ENCODE measurements at regions not wholly inside any gene's neighbourhood (a gene's known extent, or its start where the extent isn't known, plus 50 kb on each side); places are given as distances from the start of the nearest gene placed in this dataset.
"Not testable (repeated sequence)": the region's sequence is repeated elsewhere in the genome, so short reads cannot be mapped to it uniquely, and the experiment has no call there.

DNA sequence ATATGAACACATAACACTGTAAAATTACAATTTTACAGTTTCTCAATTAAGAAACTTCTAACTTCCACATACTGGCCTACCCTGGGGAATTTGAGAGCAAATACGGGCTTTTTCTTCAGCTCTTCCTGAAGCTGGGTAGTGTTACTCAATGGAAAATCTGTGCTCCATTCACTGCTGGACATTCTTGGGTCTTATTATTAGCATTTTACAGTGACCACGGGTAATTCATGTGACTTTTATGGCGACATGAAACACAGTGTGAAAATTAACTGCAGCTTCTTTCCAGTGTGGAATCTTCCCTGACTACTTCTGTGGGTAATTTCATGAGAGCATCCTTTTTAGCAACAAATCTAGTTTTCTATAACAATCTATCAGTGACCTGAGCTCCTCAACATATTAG, 423.7 kb upstream of the ANO5 start:
- Mint-ChIP-seq H3K36me3 (ENCODE audit: low read depth) (no peaks in the 10 kb centered on the region), H3K27me3 (no peaks in the 10 kb centered on the region), H3K4me1 (ENCODE audit: low read depth) (no peaks in the 10 kb centered on the region), H3K27ac (no peak overlapping the region), H3K9me3 (peaks cover 5% of the 10 kb centered on the region), H3K4me3 (no peak overlapping the region)
- no peak for DNase-seq

DNA sequence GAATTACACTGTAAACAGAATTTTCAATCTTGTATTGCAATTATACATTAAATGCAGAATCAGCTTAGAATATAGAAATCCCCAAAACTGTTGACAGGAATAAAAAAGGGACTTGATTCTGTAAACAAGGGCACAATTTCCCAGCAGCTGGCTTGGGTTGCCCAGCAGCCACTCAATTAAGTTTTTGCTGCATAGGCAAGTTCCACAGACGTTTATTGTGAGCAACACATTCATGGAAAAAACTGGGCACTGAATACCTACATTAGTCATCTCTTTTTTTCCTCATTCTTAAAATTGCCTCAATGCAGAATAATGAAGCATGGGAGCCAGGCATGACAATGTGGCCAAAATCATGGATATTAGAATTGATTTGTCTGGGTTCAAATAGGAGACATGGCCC, 421.8 kb upstream of the ANO5 start:
- no peaks in the 10 kb centered on the region for H3K27me3 Mint-ChIP-seq
- no peak for DNase-seq
- H3K9me3 Mint-ChIP-seq: peaks cover 12% of the 10 kb centered on the region
- H3K27ac Mint-ChIP-seq: no peak overlapping the region
- no peak overlapping the region for H3K4me3 Mint-ChIP-seq
- H3K36me3 Mint-ChIP-seq (ENCODE audit: low read depth): no peaks in the 10 kb centered on the region
- H3K4me1 Mint-ChIP-seq (ENCODE audit: low read depth): no peaks in the 10 kb centered on the region

DNA sequence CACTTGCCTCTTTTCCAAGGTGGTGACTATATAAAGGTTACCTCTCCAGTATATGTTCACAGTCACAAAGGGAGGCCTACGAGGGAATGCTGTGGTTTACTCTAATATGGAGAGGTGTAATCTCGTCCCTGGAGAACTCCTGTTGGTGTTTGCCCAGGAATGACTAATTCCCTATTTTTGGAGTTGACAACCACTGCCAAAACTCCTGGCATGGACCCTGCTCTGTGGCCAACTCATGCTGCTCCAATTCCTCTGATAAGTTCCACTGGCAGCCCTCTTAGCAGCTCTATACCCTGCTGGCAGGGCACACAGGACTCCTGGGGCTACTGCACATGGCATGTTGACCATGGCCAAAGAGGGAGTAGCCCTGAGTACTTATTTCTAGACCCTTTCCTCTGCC, 418.7 kb upstream of the ANO5 start:
- no peak for DNase-seq
- no peak overlapping the region for H3K4me3 Mint-ChIP-seq
- H3K9me3 Mint-ChIP-seq: peaks cover 10% of the 10 kb centered on the region
- no peaks in the 10 kb centered on the region for H3K4me1 Mint-ChIP-seq (ENCODE audit: low read depth)
- H3K27me3 Mint-ChIP-seq: no peaks in the 10 kb centered on the region
- no peak overlapping the region for H3K27ac Mint-ChIP-seq
- H3K36me3 Mint-ChIP-seq (ENCODE audit: low read depth): no peaks in the 10 kb centered on the region

DNA sequence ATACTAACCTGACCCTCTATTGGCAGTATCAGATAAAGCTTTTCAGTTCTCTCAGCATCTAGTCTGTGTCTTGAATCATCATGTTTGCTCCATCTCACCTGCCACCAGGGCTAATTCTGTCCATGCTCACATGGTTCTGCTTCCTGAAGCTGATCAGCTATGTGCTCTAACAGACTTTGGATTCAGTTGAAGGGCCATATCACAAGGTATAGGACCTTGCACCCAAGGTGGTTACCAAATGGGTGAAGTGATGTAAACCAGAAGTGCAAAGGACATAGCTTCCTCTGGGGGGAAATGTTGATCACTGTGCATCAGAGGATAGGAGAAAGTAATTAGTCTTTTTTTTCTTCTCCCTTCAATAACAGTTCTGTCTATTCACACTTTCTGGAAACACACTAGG, 417.0 kb upstream of the ANO5 start:
- H3K27me3 Mint-ChIP-seq: no peaks in the 10 kb centered on the region
- H3K27ac Mint-ChIP-seq: no peak overlapping the region
- DNase-seq: no peak
- H3K9me3 Mint-ChIP-seq: peaks cover 8% of the 10 kb centered on the region
- no peak overlapping the region for H3K4me3 Mint-ChIP-seq
- H3K36me3 Mint-ChIP-seq (ENCODE audit: low read depth): no peaks in the 10 kb centered on the region
- H3K4me1 Mint-ChIP-seq (ENCODE audit: low read depth): no peaks in the 10 kb centered on the region

DNA sequence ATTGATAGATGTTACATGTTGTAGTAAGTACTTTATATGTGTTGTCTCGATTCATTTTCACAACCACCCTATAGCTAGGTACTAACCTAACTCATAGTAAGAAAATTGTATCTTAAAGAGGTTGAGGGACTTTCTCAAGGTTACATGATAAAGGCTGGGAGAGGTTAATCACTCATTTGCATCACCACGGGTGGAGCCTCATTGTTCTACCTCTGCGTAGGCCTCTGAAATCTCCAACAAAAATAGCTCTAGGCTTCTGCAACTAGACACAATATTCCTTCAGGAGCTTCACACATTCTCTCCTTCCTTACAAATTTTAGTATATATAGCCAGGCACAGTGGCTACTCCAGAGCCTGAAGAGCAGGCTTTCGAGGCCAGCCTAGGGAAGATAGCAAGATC, 408.9 kb upstream of the ANO5 start:
- Mint-ChIP-seq H3K27ac (no peak overlapping the region), H3K9me3 (peaks cover 16% of the 10 kb centered on the region), H3K4me3 (no peak overlapping the region), H3K4me1 (ENCODE audit: low read depth) (no peaks in the 10 kb centered on the region), H3K36me3 (ENCODE audit: low read depth) (no peaks in the 10 kb centered on the region), H3K27me3 (no peaks in the 10 kb centered on the region)
- DNase-seq: no peak

DNA sequence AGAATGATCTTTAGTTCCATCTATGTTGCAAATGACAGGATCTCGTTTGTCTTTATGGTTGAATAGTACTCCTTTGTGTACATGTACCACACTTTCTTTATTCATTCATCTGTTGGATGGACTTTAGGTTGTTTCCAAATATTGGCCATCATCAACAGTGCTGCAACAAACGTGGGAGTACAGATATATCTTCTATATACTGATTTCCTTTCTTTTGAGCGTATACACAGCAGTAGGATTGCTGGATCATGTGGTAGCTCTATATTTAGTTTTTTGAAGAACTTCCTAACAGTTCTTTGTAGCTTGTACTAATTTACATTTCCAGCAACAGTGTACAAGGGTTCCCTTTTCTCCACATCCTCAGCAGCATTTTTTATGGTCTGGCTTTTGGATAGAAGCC, 407.5 kb upstream of the ANO5 start:
- no peak for DNase-seq
- Mint-ChIP-seq H3K27me3 (no peaks in the 10 kb centered on the region), H3K9me3 (peaks cover 22% of the 10 kb centered on the region), H3K4me3 (no peak overlapping the region), H3K36me3 (ENCODE audit: low read depth) (no peaks in the 10 kb centered on the region), H3K27ac (no peak overlapping the region), H3K4me1 (ENCODE audit: low read depth) (no peaks in the 10 kb centered on the region)

DNA sequence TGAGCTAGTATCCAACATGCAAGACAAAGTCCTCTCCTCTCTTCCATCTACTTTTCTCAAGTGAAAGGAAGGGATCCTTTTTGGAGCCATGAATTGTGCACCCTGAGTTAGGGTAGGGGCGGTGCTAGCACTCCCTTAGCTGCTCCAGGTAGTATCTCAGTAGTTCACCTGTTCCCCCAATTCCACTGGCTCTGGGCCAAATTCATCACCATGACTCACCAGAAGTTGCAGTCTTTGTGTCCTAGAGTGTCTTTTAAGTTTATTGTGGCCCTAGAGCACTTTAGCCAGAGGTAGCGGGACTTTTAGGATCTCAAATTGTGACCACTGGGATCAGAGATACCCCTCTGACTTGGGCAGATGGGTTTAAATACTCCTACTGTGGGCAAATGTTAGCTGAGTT, 398.6 kb upstream of the ANO5 start:
- Mint-ChIP-seq H3K4me1 (ENCODE audit: low read depth) (no peaks in the 10 kb centered on the region), H3K27ac (no peak overlapping the region), H3K36me3 (ENCODE audit: low read depth) (no peaks in the 10 kb centered on the region), H3K9me3 (peaks cover 16% of the 10 kb centered on the region), H3K27me3 (no peaks in the 10 kb centered on the region), H3K4me3 (no peak overlapping the region)
- DNase-seq: no peak

DNA sequence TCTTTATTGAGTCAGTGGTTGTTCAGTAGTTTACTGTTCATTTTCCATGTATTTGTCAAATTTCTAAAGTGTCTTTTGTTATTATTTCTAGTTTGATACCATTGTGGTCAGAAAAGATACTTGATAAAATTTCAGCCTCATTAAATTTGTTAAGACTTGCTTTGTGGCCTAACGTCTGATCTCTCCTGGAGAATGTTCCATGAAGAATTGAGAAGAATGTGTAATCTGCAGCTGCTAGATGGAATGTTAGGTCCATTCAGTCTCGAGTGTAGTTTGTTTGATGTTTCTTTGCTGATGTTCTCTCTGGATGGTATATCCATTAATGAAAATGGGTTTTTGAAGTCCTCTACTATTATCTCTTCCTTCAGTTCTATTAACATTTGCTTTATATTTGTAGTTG, 394.7 kb upstream of the ANO5 start:
- Mint-ChIP-seq H3K9me3 (peaks cover 21% of the 10 kb centered on the region), H3K27me3 (no peaks in the 10 kb centered on the region), H3K4me3 (no peak overlapping the region), H3K27ac (no peak overlapping the region), H3K4me1 (ENCODE audit: low read depth) (no peaks in the 10 kb centered on the region), H3K36me3 (ENCODE audit: low read depth) (no peaks in the 10 kb centered on the region)
- DNase-seq: no peak

DNA sequence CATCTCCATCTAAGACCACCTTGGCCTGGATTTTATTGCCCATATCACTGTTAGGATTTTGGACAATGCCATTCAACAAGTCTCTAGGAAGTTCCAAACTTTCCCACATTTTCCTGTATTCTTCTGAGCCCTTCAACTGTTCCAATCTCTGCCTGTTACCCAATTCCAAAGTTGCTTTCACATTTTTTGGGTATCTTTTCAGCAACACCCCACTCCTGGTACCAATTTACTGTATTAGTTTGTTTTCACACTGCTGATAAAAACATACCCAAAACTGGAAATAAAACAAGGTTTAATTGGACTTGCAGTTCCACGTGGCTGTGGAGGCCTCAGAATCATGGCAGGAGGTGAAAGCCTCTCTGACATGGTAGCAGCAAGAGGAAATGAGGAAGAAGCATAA, 388.4 kb upstream of the ANO5 start:
- H3K27ac Mint-ChIP-seq; H3K4me1 Mint-ChIP-seq (ENCODE audit: low read depth); H3K27me3 Mint-ChIP-seq; H3K4me3 Mint-ChIP-seq; DNase-seq; H3K36me3 Mint-ChIP-seq (ENCODE audit: low read depth): not testable (repeated sequence)
- H3K9me3 Mint-ChIP-seq: peaks cover 34% of the 10 kb centered on the region

DNA sequence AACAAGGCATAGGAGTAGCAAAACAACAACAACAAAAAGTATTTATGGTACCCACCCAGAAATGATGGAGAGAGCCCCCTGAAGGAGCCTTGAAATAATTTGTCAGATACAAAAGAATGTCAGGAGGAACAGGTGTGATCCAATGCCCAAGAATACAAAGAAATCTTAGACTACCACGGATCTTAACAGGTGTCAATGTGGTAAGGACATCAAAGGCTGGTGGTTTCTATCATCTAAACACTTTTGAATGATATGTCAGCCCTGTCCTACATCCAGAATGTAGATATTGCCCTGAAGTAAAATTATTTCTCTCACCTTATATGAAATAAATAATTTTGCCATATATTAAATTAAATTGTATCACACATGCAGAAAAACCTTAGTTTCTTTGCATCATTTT, 386.4 kb upstream of the ANO5 start:
- no peaks in the 10 kb centered on the region for H3K36me3 Mint-ChIP-seq (ENCODE audit: low read depth)
- no peaks in the 10 kb centered on the region for H3K27me3 Mint-ChIP-seq
- H3K4me1 Mint-ChIP-seq (ENCODE audit: low read depth): peaks cover 2% of the 10 kb centered on the region
- no peak for DNase-seq
- H3K4me3 Mint-ChIP-seq: no peak overlapping the region
- H3K27ac Mint-ChIP-seq: no peak overlapping the region
- peaks cover 36% of the 10 kb centered on the region for H3K9me3 Mint-ChIP-seq

DNA sequence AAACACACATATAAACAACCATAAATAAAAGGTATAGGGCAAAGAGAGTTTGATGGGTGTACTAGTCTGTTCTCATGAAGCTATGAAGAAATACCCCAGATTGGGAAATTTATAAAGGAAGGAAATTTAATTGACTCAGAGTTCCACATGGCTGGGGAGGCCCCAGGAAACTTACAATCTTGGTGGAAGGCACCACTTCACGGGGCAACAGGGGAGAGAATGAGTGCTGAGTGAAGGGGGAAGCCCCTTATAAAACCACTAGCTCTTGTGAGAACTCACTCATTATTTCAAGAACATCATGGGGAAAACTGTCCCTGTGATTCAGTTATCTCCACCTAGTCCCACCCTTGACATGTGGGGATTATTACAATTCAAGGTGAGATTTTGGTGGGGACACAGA, 385.9 kb upstream of the ANO5 start:
- no peak for DNase-seq
- H3K4me1 Mint-ChIP-seq (ENCODE audit: low read depth): peaks cover 2% of the 10 kb centered on the region

DNA sequence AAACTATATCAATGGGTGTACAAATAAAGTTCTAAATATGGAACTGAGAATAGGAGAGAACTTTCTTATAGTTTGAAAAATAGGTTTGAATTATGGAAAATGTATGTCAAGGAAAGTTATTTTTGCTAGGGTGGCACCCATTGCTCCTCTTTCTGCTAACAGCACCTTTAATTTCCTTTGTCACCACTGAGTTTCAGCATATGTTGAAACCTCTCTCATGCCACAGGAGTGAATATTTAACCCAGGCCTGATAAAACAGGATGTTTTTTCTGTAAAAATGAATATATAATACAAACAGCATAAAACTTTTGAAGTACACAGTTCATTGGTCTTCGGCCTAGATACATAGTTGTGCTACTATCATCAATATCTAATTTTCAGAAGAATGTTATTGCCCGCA, 385.5 kb upstream of the ANO5 start:
- H3K9me3 Mint-ChIP-seq: peaks cover 34% of the 10 kb centered on the region
- no peak overlapping the region for H3K4me3 Mint-ChIP-seq
- peaks cover 2% of the 10 kb centered on the region for H3K4me1 Mint-ChIP-seq (ENCODE audit: low read depth)
- H3K27ac Mint-ChIP-seq: no peak overlapping the region
- H3K27me3 Mint-ChIP-seq: no peaks in the 10 kb centered on the region
- no peak for DNase-seq
- no peaks in the 10 kb centered on the region for H3K36me3 Mint-ChIP-seq (ENCODE audit: low read depth)

More for the DNA sequence above, 385.9 kb upstream of the ANO5 start:
- H3K27me3 Mint-ChIP-seq: no peaks in the 10 kb centered on the region
- no peak overlapping the region for H3K4me3 Mint-ChIP-seq
- no peak overlapping the region for H3K27ac Mint-ChIP-seq
- peaks cover 34% of the 10 kb centered on the region for H3K9me3 Mint-ChIP-seq
- H3K36me3 Mint-ChIP-seq (ENCODE audit: low read depth): no peaks in the 10 kb centered on the region

DNA sequence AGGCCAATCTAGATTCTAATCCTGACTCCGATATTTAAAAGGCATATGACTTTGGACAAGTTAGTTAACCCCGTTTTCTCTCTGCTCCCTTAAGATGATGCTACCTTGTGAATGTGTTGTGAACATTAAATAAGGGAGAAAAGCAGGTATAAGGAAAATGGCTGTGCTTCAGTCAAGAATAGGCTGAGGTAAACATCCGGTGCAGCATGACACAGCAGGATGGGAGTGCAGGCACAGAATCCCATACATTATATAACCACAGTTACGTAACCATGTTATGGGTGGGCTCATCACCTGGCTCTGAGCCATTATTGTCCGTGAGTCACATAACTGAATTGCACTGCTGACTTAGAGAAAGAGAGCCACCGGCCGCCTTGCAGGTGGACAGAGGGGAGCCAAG, 382.2 kb upstream of the ANO5 start:
- H3K9me3 Mint-ChIP-seq: peaks cover 17% of the 10 kb centered on the region
- no peaks in the 10 kb centered on the region for H3K27me3 Mint-ChIP-seq

DNA sequence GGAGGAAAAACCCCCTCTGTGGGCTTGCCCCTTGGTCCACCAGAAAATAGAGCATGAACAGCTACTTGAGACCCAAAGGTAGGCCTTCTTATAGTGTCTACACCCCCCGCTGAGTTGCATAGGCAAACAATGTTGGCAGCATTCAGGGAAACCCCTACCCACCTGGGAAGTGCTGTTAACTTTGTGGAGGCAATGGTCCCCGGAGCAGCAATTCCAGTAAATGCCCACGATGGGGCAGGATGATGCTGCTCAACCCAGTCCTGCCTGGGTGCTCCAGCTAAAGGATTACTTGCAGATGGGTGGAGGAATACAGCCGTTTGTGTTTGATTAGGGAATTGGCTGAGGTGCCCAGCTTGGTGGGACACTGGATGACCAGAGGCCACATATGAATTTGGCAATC, 381.3 kb upstream of the ANO5 start:
- Mint-ChIP-seq H3K27ac (no peak overlapping the region), H3K4me3 (no peak overlapping the region), H3K4me1 (ENCODE audit: low read depth) (no peaks in the 10 kb centered on the region), H3K9me3 (peaks cover 15% of the 10 kb centered on the region), H3K36me3 (ENCODE audit: low read depth) (no peaks in the 10 kb centered on the region), H3K27me3 (no peaks in the 10 kb centered on the region)
- DNase-seq: no peak

More for the DNA sequence above, 382.2 kb upstream of the ANO5 start:
- peaks cover 2% of the 10 kb centered on the region for H3K4me1 Mint-ChIP-seq (ENCODE audit: low read depth)
- no peaks in the 10 kb centered on the region for H3K36me3 Mint-ChIP-seq (ENCODE audit: low read depth)
- H3K4me3 Mint-ChIP-seq: no peak overlapping the region
- no peak for DNase-seq
- H3K27ac Mint-ChIP-seq: no peak overlapping the region

DNA sequence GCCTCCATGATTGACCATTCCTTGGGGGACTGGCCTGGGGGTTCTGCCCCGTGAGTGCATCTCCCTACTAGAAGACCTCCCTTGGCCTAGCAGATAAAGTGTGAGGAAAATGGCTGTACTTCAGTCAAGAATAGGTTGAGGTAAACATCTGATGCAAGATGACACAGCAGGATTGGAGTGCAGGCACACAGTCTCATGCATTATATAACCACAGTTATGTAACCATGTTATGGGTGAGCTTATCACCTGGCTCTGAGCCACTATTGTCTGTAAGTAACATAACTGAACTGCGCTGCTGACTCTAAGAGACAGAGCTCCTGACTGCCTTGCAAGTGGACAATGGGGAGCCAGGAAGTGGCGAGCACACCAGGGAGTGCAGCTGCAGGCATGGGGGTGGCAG, 378.7 kb upstream of the ANO5 start:
- Mint-ChIP-seq H3K4me1 (ENCODE audit: low read depth) (no peaks in the 10 kb centered on the region), H3K9me3 (peaks cover 4% of the 10 kb centered on the region), H3K27me3 (no peaks in the 10 kb centered on the region), H3K4me3 (no peak overlapping the region), H3K27ac (no peak overlapping the region), H3K36me3 (ENCODE audit: low read depth) (no peaks in the 10 kb centered on the region)
- no peak for DNase-seq

DNA sequence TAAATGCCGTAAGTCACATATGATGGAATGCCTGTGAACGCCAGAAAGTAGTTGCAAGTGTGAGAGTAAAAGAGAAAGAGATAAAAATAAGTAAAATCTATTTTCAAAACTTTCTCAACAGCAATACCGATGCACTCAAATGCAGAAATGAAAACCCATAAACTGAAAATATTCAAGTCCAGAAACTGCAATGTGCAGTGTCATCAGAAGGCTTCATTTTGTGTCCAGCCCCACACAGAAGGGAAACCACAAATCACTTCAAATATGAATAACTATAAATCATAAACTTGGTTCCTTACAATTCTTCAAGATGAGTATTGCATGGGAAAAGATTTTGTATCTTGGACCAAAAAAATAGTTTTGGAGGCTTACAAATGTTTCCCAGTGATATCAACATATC, 375.2 kb upstream of the ANO5 start:
- no peaks in the 10 kb centered on the region for H3K4me1 Mint-ChIP-seq (ENCODE audit: low read depth)
- DNase-seq: no peak
- H3K36me3 Mint-ChIP-seq (ENCODE audit: low read depth): no peaks in the 10 kb centered on the region

More for the DNA sequence above, 375.2 kb upstream of the ANO5 start:
- H3K27ac Mint-ChIP-seq: no peak overlapping the region
- H3K9me3 Mint-ChIP-seq: no peaks in the 10 kb centered on the region
- no peaks in the 10 kb centered on the region for H3K27me3 Mint-ChIP-seq
- H3K4me3 Mint-ChIP-seq: no peak overlapping the region
